GM12891 (cell line): ENCODE measurements at regions not wholly inside any gene's neighbourhood (a gene's known extent, or its start where the extent isn't known, plus 50 kb on each side); places are given as distances from the start of the nearest gene placed in this dataset.
"Not testable (repeated sequence)": the region's sequence is repeated elsewhere in the genome, so short reads cannot be mapped to it uniquely, and the experiment has no call there.

ENCODE experiments used
- DNase-seq: peaks from one replicate; pipeline ENCODE4 v3.0.0; 2011; ENCODE audit warnings: low spot score; ENCODE audit not compliant: insufficient read length
- FAIRE-seq: peaks from 2 replicates; lab custom pipeline; 2011; peaks lifted over from hg19 to GRCh38; lab: Jason Lieb, UNC
- PAX5 ChIP-seq: IDR thresholded peaks from 2 replicates; pipeline ENCODE4 v1.6.1; 2011; ENCODE audit warnings: low read length, moderate library complexity, mild to moderate bottlenecking; ENCODE audit not compliant: insufficient read depth, severe bottlenecking
- POLR2A ChIP-seq: IDR thresholded peaks from 2 replicates; pipeline ENCODE4 v1.6.1; 2011; ENCODE audit warnings: low read depth, low read length, control low read depth
- POLR2AphosphoS5 ChIP-seq: IDR thresholded peaks from 2 replicates; pipeline ENCODE4 v1.6.1; 2011; ENCODE audit warnings: low read depth, low read length, control low read depth
- POU2F2 ChIP-seq: IDR thresholded peaks from 2 replicates; pipeline ENCODE4 v1.6.1; 2011; ENCODE audit warnings: low read depth, mild to moderate bottlenecking, control low read depth, low read length, moderate library complexity
- SPI1 ChIP-seq: IDR thresholded peaks from 2 replicates; pipeline ENCODE4 v1.6.1; 2011; ENCODE audit warnings: low read depth, low read length, control low read depth
- TAF1 ChIP-seq: IDR thresholded peaks from 2 replicates; pipeline ENCODE4 v1.6.1; 2011; ENCODE audit warnings: low read depth, low read length, control low read depth

- FAIRE-seq, result no peak
Observed at GRCh38 chr6:40139447-40139846, 205.2 kb upstream of the MOCS1 start.

GRCh38 chr6:40138273-40138720, 204.0 kb upstream of the MOCS1 start:
- FAIRE-seq, result no peak
- TF ChIP-seq PAX5, result no peak
- TF ChIP-seq POLR2AphosphoS5, result no peak
- no peak for TF ChIP-seq POLR2A
- TF ChIP-seq TAF1, result no peak
- TF ChIP-seq POU2F2, result no peak
- no peak for TF ChIP-seq SPI1
- DNase-seq, result no peak

More at GRCh38 chr6:40139447-40139846, 205.2 kb upstream of the MOCS1 start:
- no peak for DNase-seq
- no peak for TF ChIP-seq PAX5
- TF ChIP-seq POU2F2, result no peak
- TF ChIP-seq POLR2A, result no peak
- TF ChIP-seq TAF1, result no peak
- TF ChIP-seq SPI1, result no peak
- no peak for TF ChIP-seq POLR2AphosphoS5

GRCh38 chr6:40135491-40136072, 201.3 kb upstream of the MOCS1 start:
- DNase-seq (no peak), FAIRE-seq (no peak)
- TF ChIP-seq POU2F2 (no peak), PAX5 (no peak), TAF1 (no peak), SPI1 (no peak), POLR2AphosphoS5 (no peak), POLR2A (no peak)

GRCh38 chr6:40133981-40134380, 199.7 kb upstream of the MOCS1 start:
- DNase-seq, FAIRE-seq: not testable (repeated sequence)

- FAIRE-seq (no peak), DNase-seq (no peak)
- TF ChIP-seq TAF1 (no peak), PAX5 (no peak), POLR2A (no peak), POLR2AphosphoS5 (no peak), SPI1 (no peak), POU2F2 (no peak)
Observed at GRCh38 chr6:40131675-40132074, 197.4 kb upstream of the MOCS1 start.

- FAIRE-seq (no peak), DNase-seq (no peak)
- TF ChIP-seq POLR2A, result no peak
- no peak for TF ChIP-seq POLR2AphosphoS5
- no peak for TF ChIP-seq PAX5
- no peak for TF ChIP-seq SPI1
- no peak for TF ChIP-seq POU2F2
Observed at GRCh38 chr6:40128127-40128526, 193.9 kb upstream of the MOCS1 start.

- no peak for TF ChIP-seq SPI1
- no peak for FAIRE-seq
- no peak for DNase-seq
Observed at GRCh38 chr6:40125680-40126394, 191.6 kb upstream of the MOCS1 start.

- no peak for DNase-seq
- no peak for FAIRE-seq
- no peak for TF ChIP-seq SPI1
- TF ChIP-seq POLR2AphosphoS5, result no peak
- TF ChIP-seq POLR2A, result no peak
- no peak for TF ChIP-seq PAX5
- TF ChIP-seq POU2F2, result no peak
- TF ChIP-seq TAF1, result no peak
Observed at GRCh38 chr6:40124924-40125323, 190.7 kb upstream of the MOCS1 start.

GRCh38 chr6:40116832-40117231, 182.6 kb upstream of the MOCS1 start:
- FAIRE-seq (no peak), DNase-seq (no peak)
- TF ChIP-seq TAF1 (no peak), POU2F2 (no peak), SPI1 (no peak), PAX5 (no peak), POLR2AphosphoS5 (no peak), POLR2A (no peak)

- DNase-seq (no peak), FAIRE-seq (no peak)
- no peak for TF ChIP-seq POU2F2
- TF ChIP-seq POLR2A, result no peak
- TF ChIP-seq SPI1, result no peak
- TF ChIP-seq TAF1, result no peak
- TF ChIP-seq PAX5, result no peak
- no peak for TF ChIP-seq POLR2AphosphoS5
Observed at GRCh38 chr6:40112350-40112749, 178.1 kb upstream of the MOCS1 start.

GRCh38 chr6:40108736-40109135, 174.5 kb upstream of the MOCS1 start:
- FAIRE-seq (no peak), DNase-seq (no peak)
- TF ChIP-seq PAX5 (no peak), POU2F2 (no peak), SPI1 (no peak), TAF1 (no peak), POLR2AphosphoS5 (no peak), POLR2A (no peak)
